GM18526 (cell line): ENCODE measurements at regions not wholly inside any gene's neighbourhood (a gene's known extent, or its start where the extent isn't known, plus 50 kb on each side); places are given as distances from the start of the nearest gene placed in this dataset.

Source experiments
- POLR2A ChIP-seq: IDR thresholded peaks from 3 replicates; pipeline ENCODE4 v1.6.1; 2011; ENCODE audit not compliant: insufficient read length; ENCODE audit errors: extremely low read depth

GRCh38 chr2:8022908-8023640 is 658.8 kb upstream of the ID2 start:
- TF ChIP-seq POLR2A = no peak

GRCh38 chr2:8024506-8024905 is 657.4 kb upstream of the ID2 start:
- TF ChIP-seq POLR2A = no peak

GRCh38 chr2:8026381-8026780 is 655.5 kb upstream of the ID2 start:
- TF ChIP-seq POLR2A = no peak

GRCh38 chr2:8027387-8027786 is 654.5 kb upstream of the ID2 start:
- no peak for TF ChIP-seq POLR2A

- TF ChIP-seq POLR2A = no peak
Observed at GRCh38 chr2:8028036-8028435, 653.8 kb upstream of the ID2 start.

GRCh38 chr2:8028436-8028835 is 653.4 kb upstream of the ID2 start:
- no peak for TF ChIP-seq POLR2A

- no peak for TF ChIP-seq POLR2A
Observed at GRCh38 chr2:8028981-8029380, 652.9 kb upstream of the ID2 start.

GRCh38 chr2:8030573-8031303 is 651.1 kb upstream of the ID2 start:
- no peak for TF ChIP-seq POLR2A

- no peak for TF ChIP-seq POLR2A
Observed at GRCh38 chr2:8031370-8031769, 650.5 kb upstream of the ID2 start.

GRCh38 chr2:8033546-8034096 is 648.2 kb upstream of the ID2 start:
- TF ChIP-seq POLR2A = no peak

GRCh38 chr2:8036366-8036765 is 645.5 kb upstream of the ID2 start:
- no peak for TF ChIP-seq POLR2A

GRCh38 chr2:8039732-8040131 is 642.1 kb upstream of the ID2 start:
- TF ChIP-seq POLR2A = no peak

- no peak for TF ChIP-seq POLR2A
Observed at GRCh38 chr2:8043295-8043694, 638.6 kb upstream of the ID2 start.

GRCh38 chr2:8044046-8044594 is 637.7 kb upstream of the ID2 start:
- no peak for TF ChIP-seq POLR2A

GRCh38 chr2:8045081-8045614 is 636.7 kb upstream of the ID2 start:
- no peak for TF ChIP-seq POLR2A

GRCh38 chr2:8046849-8047248 is 635.0 kb upstream of the ID2 start:
- no peak for TF ChIP-seq POLR2A

GRCh38 chr2:8049176-8049575 is 632.7 kb upstream of the ID2 start:
- TF ChIP-seq POLR2A = no peak
